Endodermal cell (in vitro differentiated cells): ENCODE measurements at regions not wholly inside any gene's neighbourhood (a gene's known extent, or its start where the extent isn't known, plus 50 kb on each side); places are given as distances from the start of the nearest gene placed in this dataset.

Source experiments
- DNase-seq: peaks from one replicate; pipeline ENCODE4 v3.0.0-alpha.2; 2017
- H3K27ac ChIP-seq: 2 replicates; pipeline ENCODE4 v1.5.1; 2013; ENCODE audit warnings: mild to moderate bottlenecking, low read depth, low read length, moderate library complexity
- H3K27me3 ChIP-seq: 2 replicates; pipeline ENCODE4 v1.6.1; 2013; ENCODE audit warnings: mild to moderate bottlenecking, low read length, moderate library complexity; ENCODE audit not compliant: insufficient read depth, control insufficient read depth, poor library complexity, severe bottlenecking
- H3K36me3 ChIP-seq: 2 replicates; pipeline ENCODE4 v1.7.0; 2013; ENCODE audit warnings: mild to moderate bottlenecking, low read length, moderate library complexity; ENCODE audit not compliant: control insufficient read depth, insufficient read depth
- H3K4me1 ChIP-seq: one replicate; pipeline ENCODE4 v1.7.0; 2013; ENCODE audit warnings: low read length; ENCODE audit not compliant: control insufficient read depth, insufficient read depth
- H3K4me3 ChIP-seq: 2 replicates; pipeline ENCODE4 v1.5.1; 2013; ENCODE audit warnings: mild to moderate bottlenecking, low read length, moderate library complexity
- H3K9ac ChIP-seq: 2 replicates; pipeline ENCODE4 v1.6.1; 2013; ENCODE audit warnings: mild to moderate bottlenecking, low read length, moderate library complexity; ENCODE audit not compliant: poor library complexity, severe bottlenecking; ENCODE audit errors: extremely low read depth
- H3K9me3 ChIP-seq: 2 replicates; pipeline ENCODE4 v1.6.1; 2013; ENCODE audit warnings: mild to moderate bottlenecking, low read length, moderate library complexity; ENCODE audit not compliant: control insufficient read depth
- H3K27ac Mint-ChIP-seq: 2 replicates; pipeline ENCODE4 v1.8.0; 2020; ENCODE audit warnings: mixed read lengths
- H3K27me3 Mint-ChIP-seq: 2 replicates; pipeline ENCODE4 v1.8.0; 2021; ENCODE audit warnings: mild to moderate bottlenecking, mixed read lengths; ENCODE audit not compliant: insufficient read depth
- H3K36me3 Mint-ChIP-seq: 2 replicates; pipeline ENCODE4 v1.8.0; 2020; ENCODE audit warnings: low read depth, mixed read lengths
- H3K4me1 Mint-ChIP-seq: 2 replicates; pipeline ENCODE4 v1.8.0; 2020; ENCODE audit warnings: mixed read lengths
- H3K4me3 Mint-ChIP-seq: 2 replicates; pipeline ENCODE4 v1.8.0; 2020; ENCODE audit warnings: mild to moderate bottlenecking, moderate library complexity, mixed read lengths
- H3K9me3 Mint-ChIP-seq: 2 replicates; pipeline ENCODE4 v1.8.0; 2020; ENCODE audit warnings: mild to moderate bottlenecking, mixed read lengths
- WGBS, 2 experiments: methylation state at CpG; one replicate each; pipeline versions ENCODE4 v1.1.5 to v1.1.7; 2013; ENCODE audit warnings: missing lambda C conversion rate in 2 of 2, mixed read lengths in 1 of 2; ENCODE audit not compliant: insufficient coverage in 1 of 2, insufficient read length in 1 of 2; 5-methylcytosine and 5-hydroxymethylcytosine counted together
- TF ChIP-seq, protein P1 (sequence below): fragments of 200-600 bp; sonication (generic); conservative IDR thresholded peaks from 2 replicates; pipeline ENCODE4 v1.5.0; 2021; ENCODE audit warnings: antibody characterized with exemption, mild to moderate bottlenecking

DNA sequence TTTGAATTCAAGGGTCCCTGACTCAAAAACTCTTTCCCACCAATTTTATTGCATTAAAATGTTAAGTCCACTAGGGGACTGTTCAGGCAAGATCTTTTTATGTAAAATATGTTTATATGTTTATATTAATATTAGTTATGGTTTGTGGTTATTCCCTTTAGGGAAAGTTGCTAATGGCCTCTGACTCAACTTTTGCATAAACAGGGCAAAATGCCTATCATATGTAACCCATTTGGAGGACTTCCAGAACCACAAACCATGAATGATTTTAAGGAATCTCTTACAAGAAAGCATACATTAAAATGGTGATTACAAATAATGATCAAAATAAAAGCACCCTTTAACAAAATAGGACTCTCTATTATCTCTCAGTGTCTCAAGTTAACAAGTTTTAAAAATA, 1484.5 kb upstream of the ZEB2 start:
- no peak overlapping the region for H3K4me3 Mint-ChIP-seq
- Histone ChIP-seq H3K9me3 (no peaks in the 10 kb centered on the region), H3K9ac (no peak overlapping the region)

GRCh38 chr2:146003337-146003736, 1483.4 kb upstream of the ZEB2 start:
- TF ChIP-seq, protein P1, sequence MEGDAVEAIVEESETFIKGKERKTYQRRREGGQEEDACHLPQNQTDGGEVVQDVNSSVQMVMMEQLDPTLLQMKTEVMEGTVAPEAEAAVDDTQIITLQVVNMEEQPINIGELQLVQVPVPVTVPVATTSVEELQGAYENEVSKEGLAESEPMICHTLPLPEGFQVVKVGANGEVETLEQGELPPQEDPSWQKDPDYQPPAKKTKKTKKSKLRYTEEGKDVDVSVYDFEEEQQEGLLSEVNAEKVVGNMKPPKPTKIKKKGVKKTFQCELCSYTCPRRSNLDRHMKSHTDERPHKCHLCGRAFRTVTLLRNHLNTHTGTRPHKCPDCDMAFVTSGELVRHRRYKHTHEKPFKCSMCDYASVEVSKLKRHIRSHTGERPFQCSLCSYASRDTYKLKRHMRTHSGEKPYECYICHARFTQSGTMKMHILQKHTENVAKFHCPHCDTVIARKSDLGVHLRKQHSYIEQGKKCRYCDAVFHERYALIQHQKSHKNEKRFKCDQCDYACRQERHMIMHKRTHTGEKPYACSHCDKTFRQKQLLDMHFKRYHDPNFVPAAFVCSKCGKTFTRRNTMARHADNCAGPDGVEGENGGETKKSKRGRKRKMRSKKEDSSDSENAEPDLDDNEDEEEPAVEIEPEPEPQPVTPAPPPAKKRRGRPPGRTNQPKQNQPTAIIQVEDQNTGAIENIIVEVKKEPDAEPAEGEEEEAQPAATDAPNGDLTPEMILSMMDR, result no peak
- H3K27ac Mint-ChIP-seq, result no peak overlapping the region
- H3K4me3 Mint-ChIP-seq, result no peak overlapping the region
- H3K27me3 Mint-ChIP-seq, result no peaks in the 10 kb centered on the region
- no peaks in the 10 kb centered on the region for H3K36me3 Mint-ChIP-seq
- no peaks in the 10 kb centered on the region for H3K9me3 Mint-ChIP-seq
- no peak for DNase-seq
- H3K4me1 ChIP-seq, result peaks cover 4% of the 10 kb centered on the region
- peaks cover 9% of the 10 kb centered on the region for H3K4me1 Mint-ChIP-seq
- no peaks in the 10 kb centered on the region for H3K36me3 ChIP-seq
- no peaks in the 10 kb centered on the region for H3K9me3 ChIP-seq
- no peak overlapping the region for H3K27ac ChIP-seq
- H3K4me3 ChIP-seq, result no peak overlapping the region
- H3K27me3 ChIP-seq, result no peaks in the 10 kb centered on the region
- WGBS, 2 experiments, result 88 to 95% methylated on average over 4 of the region's 4 CpGs
- H3K9ac ChIP-seq, result no peak overlapping the region

More for the DNA sequence above, 1484.5 kb upstream of the ZEB2 start:
- Mint-ChIP-seq H3K36me3 (no peaks in the 10 kb centered on the region), H3K27me3 (no peaks in the 10 kb centered on the region), H3K9me3 (no peaks in the 10 kb centered on the region), H3K27ac (no peak overlapping the region), H3K4me1 (peaks cover 9% of the 10 kb centered on the region)
- TF ChIP-seq, protein P1, result no peak
- no peak overlapping the region for H3K4me3 ChIP-seq
- H3K27ac ChIP-seq, result no peak overlapping the region
- H3K4me1 ChIP-seq, result peaks cover 4% of the 10 kb centered on the region
- no peaks in the 10 kb centered on the region for H3K27me3 ChIP-seq
- no peaks in the 10 kb centered on the region for H3K36me3 ChIP-seq
- DNase-seq, result no peak

DNA sequence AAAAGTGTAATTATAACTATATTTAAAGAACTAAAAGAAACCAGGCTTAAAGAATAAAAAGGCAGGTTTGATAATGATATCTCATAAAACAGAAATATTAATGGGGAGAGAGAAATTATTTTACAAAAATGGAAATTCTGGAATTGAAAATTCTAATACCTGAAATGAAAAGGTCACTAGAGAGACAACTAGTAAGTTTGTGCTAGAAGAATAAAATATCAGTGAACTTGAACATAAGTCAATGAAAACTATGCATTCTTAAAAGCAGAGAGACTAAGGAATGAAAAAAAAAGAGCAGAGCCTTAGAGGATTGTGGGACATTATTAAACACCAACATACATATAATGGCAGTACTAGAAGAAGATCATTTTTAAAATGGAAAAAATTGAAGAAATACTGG, 1475.0 kb upstream of the ZEB2 start:
- TF ChIP-seq, protein P1, result no peak
- H3K4me1 Mint-ChIP-seq, result no peaks in the 10 kb centered on the region

More for the DNA sequence above, 1475.0 kb upstream of the ZEB2 start:
- H3K27me3 Mint-ChIP-seq, result no peaks in the 10 kb centered on the region
- H3K4me1 ChIP-seq, result no peaks in the 10 kb centered on the region
- no peak overlapping the region for H3K9ac ChIP-seq
- H3K36me3 ChIP-seq, result no peaks in the 10 kb centered on the region
- H3K27ac ChIP-seq, result no peak overlapping the region
- no peaks in the 10 kb centered on the region for H3K27me3 ChIP-seq
- H3K9me3 Mint-ChIP-seq, result peaks cover 8% of the 10 kb centered on the region
- H3K36me3 Mint-ChIP-seq, result no peaks in the 10 kb centered on the region
- H3K9me3 ChIP-seq, result peaks cover 16% of the 10 kb centered on the region
- no peak overlapping the region for H3K4me3 ChIP-seq
- DNase-seq, result no peak
- H3K4me3 Mint-ChIP-seq, result no peak overlapping the region
- H3K27ac Mint-ChIP-seq, result no peak overlapping the region
